OCI-LY3 (cell line): ENCODE measurements at regions not wholly inside any gene's neighbourhood (a gene's known extent, or its start where the extent isn't known, plus 50 kb on each side); places are given as distances from the start of the nearest gene placed in this dataset.

Source experiments
- H2AFZ ChIP-seq: fragments of 200-600, 300-600 bp; shearing (Covaris generic); 2 replicates; pipeline ENCODE4 v1.6.0; 2014; ENCODE audit warnings: antibody characterized with exemption, low read depth, low read length
- H3K27ac ChIP-seq: fragments of 200-600, 300-600 bp; sonication (generic); 2 replicates; pipeline ENCODE4 v1.5.1; 2014; ENCODE audit warnings: mild to moderate bottlenecking, low read length, moderate library complexity, mixed read lengths
- H3K27me3 ChIP-seq: fragments of 200-600, 300-600 bp; sonication (generic); 2 replicates; pipeline ENCODE4 v1.6.1; 2014; ENCODE audit warnings: low read depth, low read length, mixed read lengths
- H3K36me3 ChIP-seq: fragments of 200-600, 300-600 bp; sonication (generic); replicated peaks from 2 replicates; pipeline ENCODE3; 2014; ENCODE audit warnings: low read depth, low read length, mixed read lengths
- H3K4me1 ChIP-seq: fragments of 300-600, 200-600 bp; sonication (generic); 2 replicates; pipeline ENCODE4 v1.6.1; 2014; ENCODE audit warnings: low read length, mixed read lengths
- H3K4me2 ChIP-seq: fragments of 200-600, 300-600 bp; sonication (generic); 2 replicates; pipeline ENCODE4 v1.6.1; 2014; ENCODE audit warnings: low read length, mixed read lengths
- H3K4me3 ChIP-seq: fragments of 300-600, 200-600 bp; sonication (generic); 2 replicates; pipeline ENCODE4 v1.5.1; 2014; ENCODE audit warnings: antibody characterized with exemption, mild to moderate bottlenecking, low read length, moderate library complexity
- H3K79me2 ChIP-seq: fragments of 300-600, 200-600 bp; shearing (Covaris generic); 2 replicates; pipeline ENCODE4 v1.6.1; 2014; ENCODE audit warnings: mild to moderate bottlenecking, low read length, mixed read lengths
- H3K9ac ChIP-seq: fragments of 300-600, 200-600 bp; shearing (Covaris generic); 2 replicates; pipeline ENCODE4 v1.6.0; 2014; ENCODE audit warnings: mild to moderate bottlenecking, low read length, moderate library complexity
- H3K9me3 ChIP-seq: fragments of 200-600, 300-600 bp; shearing (Covaris generic); 2 replicates; pipeline ENCODE4 v1.6.1; 2014; ENCODE audit warnings: low read length, mixed read lengths; ENCODE audit not compliant: insufficient read depth
- H4K20me1 ChIP-seq: fragments of 200-600, 300-600 bp; sonication (generic); 2 replicates; pipeline ENCODE4 v1.6.1; 2016; ENCODE audit warnings: low read length, mixed read lengths; ENCODE audit not compliant: insufficient read depth
- EZH2phosphoT487 ChIP-seq: fragments of 200-600 bp; shearing (Covaris generic); IDR thresholded peaks from 2 replicates; pipeline ENCODE4 v1.6.1; 2018; ENCODE audit warnings: antibody characterized with exemption, mixed run types, low read depth
- TF ChIP-seq, protein P1 (sequence below): fragments of 200-600, 300-600 bp; sonication (generic); IDR thresholded peaks from 2 replicates; pipeline ENCODE4 v1.5.1; 2014; ENCODE audit warnings: antibody characterized with exemption, low read length, low read depth

DNA sequence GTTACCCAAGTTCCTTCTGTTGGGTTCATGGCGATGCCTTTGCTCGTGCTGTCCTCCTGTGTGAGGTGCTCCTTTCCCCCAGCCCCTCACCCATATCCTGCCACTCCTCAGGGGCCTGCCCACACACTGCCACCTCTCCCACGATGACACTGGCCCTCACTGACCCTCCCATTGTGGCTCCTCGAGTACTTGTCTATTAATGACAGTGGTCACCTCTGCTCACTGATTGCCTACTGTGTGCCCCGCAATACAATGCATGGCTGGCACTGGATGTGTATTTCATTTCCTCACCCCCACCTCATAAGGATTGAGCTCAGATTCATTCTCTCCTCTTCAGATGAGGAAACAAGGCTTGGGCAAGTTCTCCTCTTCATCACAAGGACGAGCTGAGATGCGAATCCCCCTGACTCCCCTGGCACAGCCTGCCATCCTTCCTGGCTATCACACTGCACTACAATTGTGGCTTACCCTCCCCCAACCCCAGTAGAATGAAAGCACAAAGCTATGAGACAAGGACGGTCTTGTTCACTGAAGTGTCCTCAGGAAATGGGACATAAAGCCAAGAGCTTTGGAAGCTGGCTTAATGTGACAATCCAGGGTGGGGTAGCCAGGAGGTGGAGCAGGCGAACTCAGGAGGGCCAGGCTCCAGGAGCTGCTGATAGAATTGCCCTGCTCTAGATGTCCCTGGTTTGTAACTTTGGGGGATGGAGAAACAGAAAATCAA, 93.9 kb upstream of the RAB12 start:
- H3K79me2 ChIP-seq = no peaks in the 10 kb centered on the region
- no peaks in the 10 kb centered on the region for H4K20me1 ChIP-seq
- H3K9ac ChIP-seq = no peak overlapping the region
- TF ChIP-seq, protein P1, sequence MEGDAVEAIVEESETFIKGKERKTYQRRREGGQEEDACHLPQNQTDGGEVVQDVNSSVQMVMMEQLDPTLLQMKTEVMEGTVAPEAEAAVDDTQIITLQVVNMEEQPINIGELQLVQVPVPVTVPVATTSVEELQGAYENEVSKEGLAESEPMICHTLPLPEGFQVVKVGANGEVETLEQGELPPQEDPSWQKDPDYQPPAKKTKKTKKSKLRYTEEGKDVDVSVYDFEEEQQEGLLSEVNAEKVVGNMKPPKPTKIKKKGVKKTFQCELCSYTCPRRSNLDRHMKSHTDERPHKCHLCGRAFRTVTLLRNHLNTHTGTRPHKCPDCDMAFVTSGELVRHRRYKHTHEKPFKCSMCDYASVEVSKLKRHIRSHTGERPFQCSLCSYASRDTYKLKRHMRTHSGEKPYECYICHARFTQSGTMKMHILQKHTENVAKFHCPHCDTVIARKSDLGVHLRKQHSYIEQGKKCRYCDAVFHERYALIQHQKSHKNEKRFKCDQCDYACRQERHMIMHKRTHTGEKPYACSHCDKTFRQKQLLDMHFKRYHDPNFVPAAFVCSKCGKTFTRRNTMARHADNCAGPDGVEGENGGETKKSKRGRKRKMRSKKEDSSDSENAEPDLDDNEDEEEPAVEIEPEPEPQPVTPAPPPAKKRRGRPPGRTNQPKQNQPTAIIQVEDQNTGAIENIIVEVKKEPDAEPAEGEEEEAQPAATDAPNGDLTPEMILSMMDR = no peak
- no peak for TF ChIP-seq EZH2phosphoT487
- H3K9me3 ChIP-seq = no peaks in the 10 kb centered on the region
- no peak overlapping the region for H3K4me3 ChIP-seq
- H3K27me3 ChIP-seq = no peaks in the 10 kb centered on the region
- H3K4me1 ChIP-seq = no peaks in the 10 kb centered on the region
- no peak overlapping the region for H2AFZ ChIP-seq
- no peak overlapping the region for H3K27ac ChIP-seq
- no peaks in the 10 kb centered on the region for H3K36me3 ChIP-seq
- no peak overlapping the region for H3K4me2 ChIP-seq

DNA sequence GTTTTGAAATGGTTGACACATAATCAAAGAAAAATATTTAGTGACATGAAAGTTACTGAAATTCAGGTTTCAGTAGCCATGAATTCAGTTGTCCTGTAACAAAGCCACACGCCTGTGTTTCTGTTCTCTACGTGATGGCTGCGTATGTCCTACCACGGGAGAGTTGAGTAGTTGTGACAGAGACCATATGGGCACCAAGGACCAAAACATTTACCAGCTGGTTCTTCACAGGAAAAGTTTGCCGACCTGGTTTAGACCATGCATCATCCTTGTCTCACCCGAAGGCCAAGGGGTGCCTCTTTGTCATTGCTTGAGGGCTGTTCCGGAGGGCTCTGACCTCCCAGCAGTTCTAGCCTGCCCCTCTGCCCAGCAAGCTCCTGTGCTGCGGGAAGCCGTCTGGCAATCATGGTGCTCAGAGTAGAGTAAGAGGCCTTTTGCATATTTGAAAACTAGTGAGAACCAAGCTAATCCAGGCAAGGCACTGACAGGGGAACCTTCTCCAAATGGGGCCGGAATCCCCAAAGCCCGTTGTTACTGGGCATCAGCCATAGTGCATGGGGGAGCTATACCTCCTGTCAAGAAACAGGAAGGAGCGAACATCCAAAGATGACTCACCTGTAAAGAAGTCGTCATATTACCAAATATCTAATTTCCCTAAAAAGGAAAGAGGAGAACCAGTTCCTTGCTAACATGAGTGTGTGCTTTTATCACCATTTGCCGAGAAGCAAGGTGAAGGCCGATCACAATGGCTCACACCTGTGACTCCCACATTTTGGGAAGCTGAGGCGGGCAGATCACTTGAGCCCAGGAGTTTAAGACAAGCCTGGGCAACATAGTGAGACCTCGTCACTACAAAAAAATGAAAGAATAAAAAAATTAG, 92.6 kb upstream of the RAB12 start:
- Histone ChIP-seq H4K20me1 (no peaks in the 10 kb centered on the region), H3K9ac (no peak overlapping the region), H3K4me1 (no peaks in the 10 kb centered on the region), H3K4me3 (no peak overlapping the region), H2AFZ (no peak overlapping the region), H3K79me2 (no peaks in the 10 kb centered on the region), H3K27me3 (no peaks in the 10 kb centered on the region), H3K36me3 (no peaks in the 10 kb centered on the region), H3K9me3 (no peaks in the 10 kb centered on the region), H3K4me2 (no peak overlapping the region), H3K27ac (no peak overlapping the region)
- TF ChIP-seq, protein P1 = no peak
- no peak for TF ChIP-seq EZH2phosphoT487

DNA sequence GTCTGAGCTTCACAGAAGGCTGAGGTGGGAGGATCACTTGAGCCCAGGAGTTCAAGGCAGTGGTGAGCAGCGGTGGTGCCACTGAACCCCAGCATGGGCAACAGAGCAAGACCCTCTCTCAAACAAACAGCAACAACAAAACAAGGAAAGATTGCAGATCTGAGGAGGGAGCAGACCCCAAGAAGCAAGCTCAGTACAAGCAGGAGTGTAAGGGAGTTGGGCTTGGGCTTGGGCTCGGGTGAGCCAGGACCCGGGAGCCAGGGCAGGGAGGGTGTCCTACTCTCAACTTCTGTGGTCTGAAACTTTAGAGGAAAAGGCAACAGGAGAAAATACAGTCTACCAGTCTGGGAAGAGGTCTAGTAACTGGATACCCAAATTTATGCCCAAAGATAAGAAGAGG, 92.0 kb upstream of the RAB12 start:
- Histone ChIP-seq H2AFZ (no peak overlapping the region), H3K4me1 (no peaks in the 10 kb centered on the region), H3K79me2 (no peaks in the 10 kb centered on the region), H3K27ac (no peak overlapping the region), H3K9ac (no peak overlapping the region), H3K27me3 (peaks cover 7% of the 10 kb centered on the region; the same call in 1 of the 2 replicates), H3K9me3 (no peaks in the 10 kb centered on the region), H3K36me3 (no peaks in the 10 kb centered on the region), H3K4me2 (no peak overlapping the region), H3K4me3 (no peak overlapping the region), H4K20me1 (no peaks in the 10 kb centered on the region)
- TF ChIP-seq EZH2phosphoT487 = no peak
- TF ChIP-seq, protein P1 = no peak

DNA sequence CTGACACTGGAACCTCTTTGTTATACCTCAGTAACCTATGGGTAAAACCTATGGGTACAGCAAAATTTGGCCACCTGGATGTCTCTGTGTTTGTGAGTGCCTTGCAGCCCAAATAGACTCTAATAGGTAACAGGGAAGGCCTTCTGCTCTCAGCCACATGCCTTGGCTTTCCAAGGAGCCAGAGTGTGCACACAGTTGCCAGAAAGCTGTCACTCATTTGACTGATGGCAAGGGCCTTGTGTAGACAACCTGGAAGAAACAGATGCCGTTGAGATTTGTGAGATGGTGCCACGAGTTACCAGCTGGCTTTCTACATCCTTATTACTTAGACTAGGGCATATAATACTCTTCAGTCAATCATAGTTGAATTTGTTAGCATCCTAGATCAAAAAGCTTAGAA, 90.1 kb upstream of the RAB12 start:
- H3K27ac ChIP-seq = no peak overlapping the region
- no peak overlapping the region for H2AFZ ChIP-seq
- H3K79me2 ChIP-seq = no peaks in the 10 kb centered on the region
- H3K36me3 ChIP-seq = no peaks in the 10 kb centered on the region
- H3K4me1 ChIP-seq = no peaks in the 10 kb centered on the region
- TF ChIP-seq, protein P1 = no peak
- TF ChIP-seq EZH2phosphoT487 = no peak
- no peak overlapping the region for H3K4me2 ChIP-seq
- H3K4me3 ChIP-seq = no peak overlapping the region
- H3K27me3 ChIP-seq = peaks cover 16% of the 10 kb centered on the region; the same call in 1 of the 2 replicates
- no peaks in the 10 kb centered on the region for H3K9me3 ChIP-seq
- H4K20me1 ChIP-seq = no peaks in the 10 kb centered on the region
- no peak overlapping the region for H3K9ac ChIP-seq
